ENCODE measurements at regions not wholly inside any gene's neighbourhood (a gene's known extent, or its start where the extent isn't known, plus 50 kb on each side); places are given as distances from the start of the nearest gene placed in this dataset.

DNA sequence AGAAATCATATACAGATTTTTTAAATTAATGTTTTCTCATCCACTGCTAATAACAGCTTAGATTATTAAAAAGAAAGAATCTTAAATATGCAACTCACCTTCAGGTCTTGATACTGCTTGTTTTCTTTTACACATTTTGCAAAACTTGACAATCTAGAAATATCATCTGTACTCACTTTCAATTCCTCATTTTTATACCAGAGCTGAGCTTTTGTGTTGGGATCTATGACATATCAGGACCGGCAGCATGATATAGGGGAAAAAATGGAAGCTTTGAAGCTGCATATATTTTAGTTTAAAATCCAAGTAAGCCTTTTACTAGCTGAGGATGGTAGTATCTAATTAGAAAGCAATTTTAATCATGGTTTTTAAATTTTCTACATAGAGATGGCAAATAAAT is 75.7 kb upstream of the SMARCA2 start:
- Histone ChIP-seq H3K4me3 (ENCODE audit: low read depth in 1 of 2, low read length in 2 of 2) (no peak overlapping the region), H3K9ac (ENCODE audit: low read length) (no peak overlapping the region), H3K27me3 (ENCODE audit: control insufficient read depth in 1 of 2, insufficient read depth in 2 of 2, low read length in 2 of 2) (no peaks in the 10 kb centered on the region), H3K9me3 (ENCODE audit: low read length) (no peaks in the 10 kb centered on the region), H3K36me3 (ENCODE audit: insufficient read depth, low read length) (no peaks in the 10 kb centered on the region), H3K27ac (ENCODE audit: low read depth, low read length) (no peak overlapping the region), H3K4me1 (ENCODE audit: insufficient read depth, low read length) (no peaks in the 10 kb centered on the region)

DNA sequence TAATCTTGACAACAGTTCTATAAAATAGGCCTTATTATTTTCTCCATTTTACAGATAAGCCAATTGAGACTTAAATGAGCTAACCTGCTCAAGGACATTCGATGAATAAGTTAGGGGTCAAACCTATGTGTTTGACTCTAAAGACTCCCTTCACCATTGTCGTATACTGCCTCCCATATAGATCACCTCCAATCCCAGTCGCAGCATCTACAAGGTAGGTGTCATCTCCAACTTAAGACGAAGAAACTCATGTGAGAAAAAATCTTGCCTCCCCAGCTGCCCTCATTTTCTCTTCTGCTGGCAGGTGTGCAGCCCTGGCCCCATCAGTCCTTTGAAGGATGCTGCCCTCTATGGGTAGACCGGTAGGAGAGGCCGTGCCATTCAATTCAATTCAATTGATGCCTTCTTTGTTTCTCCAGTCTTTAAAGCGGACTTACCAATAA is 75.2 kb upstream of the SMARCA2 start:
- no peaks in the 10 kb centered on the region for H3K9me3 ChIP-seq (ENCODE audit: low read length)
- no peak overlapping the region for H3K27ac ChIP-seq (ENCODE audit: low read depth, low read length)
- H3K4me3 ChIP-seq (ENCODE audit: low read depth in 1 of 2, low read length in 2 of 2) = no peak overlapping the region
- H3K4me1 ChIP-seq (ENCODE audit: insufficient read depth, low read length) = no peaks in the 10 kb centered on the region
- no peak overlapping the region for H3K9ac ChIP-seq (ENCODE audit: low read length)
- no peaks in the 10 kb centered on the region for H3K36me3 ChIP-seq (ENCODE audit: insufficient read depth, low read length)
- no peaks in the 10 kb centered on the region for H3K27me3 ChIP-seq (ENCODE audit: control insufficient read depth in 1 of 2, insufficient read depth in 2 of 2, low read length in 2 of 2)

DNA sequence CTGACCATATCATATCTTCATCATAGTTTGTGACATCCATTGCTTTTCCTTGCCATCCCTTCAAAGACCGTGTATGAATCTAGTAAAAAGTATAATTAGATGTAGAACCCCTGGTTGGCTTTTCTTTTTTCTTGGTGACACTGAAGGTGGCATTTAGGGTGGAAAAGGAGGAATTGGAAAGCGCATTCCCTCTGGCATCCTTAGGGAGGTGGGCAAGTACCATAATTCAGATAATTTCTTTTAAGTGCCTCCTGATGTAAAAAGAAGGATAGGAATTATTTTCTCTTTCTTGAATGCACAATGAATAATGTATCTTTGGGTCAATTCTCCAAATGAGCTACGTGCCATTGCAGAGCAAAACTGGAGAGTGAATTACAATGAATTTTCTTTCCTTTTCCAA is 73.2 kb upstream of the SMARCA2 start:
- no peaks in the 10 kb centered on the region for H3K36me3 ChIP-seq (ENCODE audit: insufficient read depth, low read length)
- H3K9me3 ChIP-seq (ENCODE audit: low read length) = no peaks in the 10 kb centered on the region
- H3K27me3 ChIP-seq (ENCODE audit: control insufficient read depth in 1 of 2, insufficient read depth in 2 of 2, low read length in 2 of 2) = no peaks in the 10 kb centered on the region
- no peak overlapping the region for H3K27ac ChIP-seq (ENCODE audit: low read depth, low read length)
- H3K4me1 ChIP-seq (ENCODE audit: insufficient read depth, low read length) = no peaks in the 10 kb centered on the region
- H3K4me3 ChIP-seq (ENCODE audit: low read depth in 1 of 2, low read length in 2 of 2) = no peak overlapping the region
- H3K9ac ChIP-seq (ENCODE audit: low read length) = no peak overlapping the region

DNA sequence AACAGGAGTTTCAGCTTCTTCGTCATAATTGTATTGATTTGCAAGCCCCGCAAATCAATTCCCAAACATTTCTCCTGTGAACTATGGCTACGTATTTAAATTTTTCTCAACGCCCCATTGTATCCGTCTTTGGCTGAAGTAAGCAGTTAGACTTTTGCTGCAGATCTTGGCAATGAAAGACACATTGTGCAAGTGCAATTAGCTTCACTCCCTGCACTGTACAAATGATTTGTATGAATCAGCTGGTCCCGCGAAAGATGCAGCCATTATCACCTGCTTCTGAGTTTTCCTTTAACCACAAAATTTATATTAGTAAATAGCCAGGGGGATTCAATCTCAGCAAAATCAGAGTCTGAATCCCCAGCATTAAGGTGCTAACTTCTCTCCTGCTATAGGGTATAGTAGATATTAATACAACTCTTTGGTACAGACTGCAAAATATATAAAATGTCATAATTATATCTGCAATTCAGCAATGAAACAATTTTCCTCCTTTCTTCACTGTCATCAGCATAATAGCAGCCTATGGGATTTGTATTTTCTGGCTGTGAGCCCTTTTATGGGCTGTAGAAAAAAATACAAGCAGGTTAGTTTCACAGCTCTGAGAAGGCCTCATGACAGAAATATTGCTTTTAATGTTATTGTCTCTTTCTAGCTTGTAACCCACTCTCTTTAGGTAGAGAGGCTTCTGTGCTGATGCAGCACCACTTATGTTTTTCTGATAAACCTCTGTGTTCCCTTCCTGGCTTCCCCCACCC is 68.4 kb upstream of the SMARCA2 start:
- H3K4me3 ChIP-seq (ENCODE audit: low read depth in 1 of 2, low read length in 2 of 2) = no peak overlapping the region
- H3K9ac ChIP-seq (ENCODE audit: low read length) = no peak overlapping the region
- H3K27ac ChIP-seq (ENCODE audit: low read depth, low read length) = no peak overlapping the region
- H3K36me3 ChIP-seq (ENCODE audit: insufficient read depth, low read length) = no peaks in the 10 kb centered on the region
- no peaks in the 10 kb centered on the region for H3K27me3 ChIP-seq (ENCODE audit: control insufficient read depth in 1 of 2, insufficient read depth in 2 of 2, low read length in 2 of 2)
- H3K4me1 ChIP-seq (ENCODE audit: insufficient read depth, low read length) = no peaks in the 10 kb centered on the region
- H3K9me3 ChIP-seq (ENCODE audit: low read length) = no peaks in the 10 kb centered on the region

DNA sequence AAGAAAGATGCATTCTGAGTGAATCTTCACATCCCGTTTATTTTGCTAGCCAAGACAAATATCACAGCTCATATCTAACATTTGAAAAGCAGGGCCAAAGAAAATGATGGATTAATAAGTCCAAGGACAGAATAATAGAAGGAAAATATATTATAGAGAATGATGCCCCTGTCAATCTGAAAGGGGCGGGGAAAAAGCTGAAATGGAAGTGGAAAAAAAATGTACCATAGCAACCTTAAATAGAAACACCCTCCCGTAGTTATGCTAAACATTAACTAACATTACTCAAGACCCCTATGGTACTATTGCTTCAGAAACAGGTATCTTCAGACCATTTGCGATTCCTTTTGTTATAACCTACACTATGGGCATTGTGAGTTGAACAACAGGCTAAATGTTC is 67.7 kb upstream of the SMARCA2 start:
- no peaks in the 10 kb centered on the region for H3K36me3 ChIP-seq (ENCODE audit: insufficient read depth, low read length)
- no peak overlapping the region for H3K4me3 ChIP-seq (ENCODE audit: low read depth in 1 of 2, low read length in 2 of 2)
- no peaks in the 10 kb centered on the region for H3K4me1 ChIP-seq (ENCODE audit: insufficient read depth, low read length)
- H3K9me3 ChIP-seq (ENCODE audit: low read length) = no peaks in the 10 kb centered on the region
- H3K27ac ChIP-seq (ENCODE audit: low read depth, low read length) = no peak overlapping the region
- no peaks in the 10 kb centered on the region for H3K27me3 ChIP-seq (ENCODE audit: control insufficient read depth in 1 of 2, insufficient read depth in 2 of 2, low read length in 2 of 2)
- H3K9ac ChIP-seq (ENCODE audit: low read length) = no peak overlapping the region

DNA sequence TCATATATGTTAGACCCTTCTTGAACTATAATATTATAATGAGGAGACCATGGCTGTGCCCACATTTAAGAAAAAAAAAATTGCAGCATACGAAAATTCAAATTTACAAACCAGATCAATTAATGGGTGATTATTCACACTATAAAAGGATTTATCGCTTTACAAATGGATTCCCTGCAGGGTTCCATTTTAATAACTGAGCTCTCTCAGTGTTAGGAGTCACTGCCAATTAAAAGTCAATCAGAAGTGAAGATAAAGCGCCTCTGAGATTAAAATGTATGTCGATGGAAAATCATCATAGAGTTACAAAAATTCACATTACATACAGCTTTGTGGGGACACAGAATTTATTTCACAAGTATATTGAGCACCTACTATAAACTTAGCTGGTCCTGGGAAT is 66.6 kb upstream of the SMARCA2 start:
- no peaks in the 10 kb centered on the region for H3K9me3 ChIP-seq (ENCODE audit: low read length)

DNA sequence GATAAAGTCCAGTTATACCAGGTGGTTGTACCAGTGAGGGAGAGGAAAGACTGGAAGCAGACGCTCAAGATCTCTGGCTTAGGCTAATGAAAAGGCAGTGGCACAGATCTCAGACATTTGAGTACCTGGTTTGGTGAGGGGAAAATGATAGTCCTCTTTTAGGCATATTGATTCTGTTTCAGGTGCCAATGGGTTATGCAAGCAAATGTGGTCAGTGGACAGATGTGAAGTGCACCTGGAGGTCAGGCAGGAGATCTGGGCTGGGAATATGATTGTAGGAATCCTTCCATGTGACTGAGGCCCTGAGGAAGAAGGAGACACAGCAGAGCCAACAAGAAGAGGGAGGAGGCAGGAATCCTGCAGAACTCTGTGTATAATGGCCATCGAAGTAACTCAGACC is 63.7 kb upstream of the SMARCA2 start:
- no peaks in the 10 kb centered on the region for H3K27me3 ChIP-seq (ENCODE audit: control insufficient read depth in 1 of 2, insufficient read depth in 2 of 2, low read length in 2 of 2)
- H3K27ac ChIP-seq (ENCODE audit: low read depth, low read length) = no peak overlapping the region
- H3K9ac ChIP-seq (ENCODE audit: low read length) = no peak overlapping the region
- no peaks in the 10 kb centered on the region for H3K36me3 ChIP-seq (ENCODE audit: insufficient read depth, low read length)
- H3K4me3 ChIP-seq (ENCODE audit: low read depth in 1 of 2, low read length in 2 of 2) = no peak overlapping the region
- no peaks in the 10 kb centered on the region for H3K9me3 ChIP-seq (ENCODE audit: low read length)
- no peaks in the 10 kb centered on the region for H3K4me1 ChIP-seq (ENCODE audit: insufficient read depth, low read length)

More for the DNA sequence above, 66.6 kb upstream of the SMARCA2 start:
- H3K9ac ChIP-seq (ENCODE audit: low read length) = no peak overlapping the region
- H3K27me3 ChIP-seq (ENCODE audit: control insufficient read depth in 1 of 2, insufficient read depth in 2 of 2, low read length in 2 of 2) = no peaks in the 10 kb centered on the region
- no peaks in the 10 kb centered on the region for H3K4me1 ChIP-seq (ENCODE audit: insufficient read depth, low read length)
- no peak overlapping the region for H3K4me3 ChIP-seq (ENCODE audit: low read depth in 1 of 2, low read length in 2 of 2)
- no peak overlapping the region for H3K27ac ChIP-seq (ENCODE audit: low read depth, low read length)
- no peaks in the 10 kb centered on the region for H3K36me3 ChIP-seq (ENCODE audit: insufficient read depth, low read length)

DNA sequence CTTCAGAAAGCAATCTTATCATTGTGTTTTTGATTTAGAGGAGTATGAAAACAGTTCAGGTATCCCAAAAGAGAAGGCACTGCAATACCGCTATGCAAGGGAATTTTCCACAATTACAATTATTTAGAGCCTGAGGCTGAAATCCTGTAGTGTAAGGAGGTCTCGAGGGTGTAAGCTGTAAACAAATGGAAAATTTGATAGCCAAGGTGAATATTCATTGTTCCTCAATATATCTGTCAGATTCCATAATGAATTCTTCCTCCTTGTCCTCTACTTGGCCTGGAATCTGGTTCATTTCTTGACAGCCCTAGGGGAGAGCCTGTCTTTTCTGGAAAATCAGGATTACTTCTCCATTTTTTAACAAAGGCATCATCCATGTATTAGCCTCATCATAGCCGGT is 63.1 kb upstream of the SMARCA2 start:
- Histone ChIP-seq H3K27me3 (ENCODE audit: control insufficient read depth in 1 of 2, insufficient read depth in 2 of 2, low read length in 2 of 2) (no peaks in the 10 kb centered on the region), H3K9ac (ENCODE audit: low read length) (no peak overlapping the region), H3K27ac (ENCODE audit: low read depth, low read length) (no peak overlapping the region), H3K4me3 (ENCODE audit: low read depth in 1 of 2, low read length in 2 of 2) (no peak overlapping the region), H3K36me3 (ENCODE audit: insufficient read depth, low read length) (no peaks in the 10 kb centered on the region), H3K9me3 (ENCODE audit: low read length) (no peaks in the 10 kb centered on the region), H3K4me1 (ENCODE audit: insufficient read depth, low read length) (no peaks in the 10 kb centered on the region)

DNA sequence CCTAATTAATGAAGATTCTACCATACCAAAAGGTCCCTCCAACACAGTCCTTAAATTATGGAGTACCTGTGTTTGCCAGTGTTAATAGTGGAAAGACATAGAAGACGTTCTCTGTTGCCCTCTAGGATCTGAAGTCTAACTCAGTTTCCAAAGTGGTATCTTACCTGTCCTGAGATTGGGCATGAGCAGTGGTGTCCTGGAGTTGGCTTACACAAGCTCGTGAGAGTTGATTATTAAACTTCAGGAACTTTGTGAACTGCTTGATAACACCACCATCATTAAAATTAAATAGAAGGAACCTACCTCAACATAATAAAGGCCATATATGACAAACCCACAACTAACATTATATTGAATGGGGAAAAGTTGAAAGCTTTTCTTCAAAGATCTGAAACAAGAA is 60.9 kb upstream of the SMARCA2 start:
- Histone ChIP-seq H3K9me3 (ENCODE audit: low read length) (no peaks in the 10 kb centered on the region), H3K27me3 (ENCODE audit: control insufficient read depth in 1 of 2, insufficient read depth in 2 of 2, low read length in 2 of 2) (no peaks in the 10 kb centered on the region), H3K27ac (ENCODE audit: low read depth, low read length) (no peak overlapping the region), H3K9ac (ENCODE audit: low read length) (no peak overlapping the region), H3K36me3 (ENCODE audit: insufficient read depth, low read length) (no peaks in the 10 kb centered on the region), H3K4me1 (ENCODE audit: insufficient read depth, low read length) (no peaks in the 10 kb centered on the region), H3K4me3 (ENCODE audit: low read depth in 1 of 2, low read length in 2 of 2) (no peak overlapping the region)

DNA sequence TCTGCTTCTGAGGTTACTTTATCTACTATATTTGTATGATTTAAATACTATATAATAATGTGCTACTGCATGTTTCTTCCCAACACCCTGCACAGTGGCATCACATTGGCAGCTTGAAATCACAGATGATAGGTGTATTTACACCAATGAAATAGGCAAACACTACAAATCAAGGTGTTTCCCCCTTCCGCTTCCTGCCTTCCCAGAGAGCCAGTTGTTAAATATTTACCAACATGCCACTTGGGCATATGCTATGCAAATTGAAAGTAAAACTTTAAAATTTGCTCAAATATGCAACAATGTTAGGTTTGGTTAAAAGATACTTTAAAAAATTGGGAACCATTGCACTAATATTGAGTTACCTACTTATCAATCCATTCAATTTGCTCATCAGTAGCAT is 58.2 kb upstream of the SMARCA2 start:
- Histone ChIP-seq H3K4me1 (ENCODE audit: insufficient read depth, low read length) (no peaks in the 10 kb centered on the region), H3K4me3 (ENCODE audit: low read depth in 1 of 2, low read length in 2 of 2) (no peak overlapping the region), H3K9ac (ENCODE audit: low read length) (no peak overlapping the region)

DNA sequence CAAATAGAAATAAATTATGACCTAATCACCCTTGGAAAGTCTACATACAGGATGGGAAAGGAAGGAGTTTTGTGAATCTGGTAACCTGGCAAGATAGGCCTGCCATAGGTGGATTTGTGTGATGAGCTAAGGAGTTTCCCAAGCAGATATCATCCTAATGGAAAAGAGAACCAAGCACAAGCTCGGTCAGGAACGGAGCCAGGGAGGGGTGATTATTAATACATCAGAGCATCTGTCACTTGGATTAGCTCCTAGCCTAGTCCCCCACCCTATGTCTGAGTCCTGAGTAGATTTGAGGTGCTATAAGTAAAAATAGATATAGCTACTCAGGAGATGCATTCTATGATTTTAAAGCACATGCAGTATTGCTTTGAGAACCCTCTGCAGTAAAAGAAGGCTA is 57.3 kb upstream of the SMARCA2 start:
- no peaks in the 10 kb centered on the region for H3K9me3 ChIP-seq (ENCODE audit: low read length)
- H3K9ac ChIP-seq (ENCODE audit: low read length) = no peak overlapping the region
- no peaks in the 10 kb centered on the region for H3K4me1 ChIP-seq (ENCODE audit: insufficient read depth, low read length)
- H3K27me3 ChIP-seq (ENCODE audit: control insufficient read depth in 1 of 2, insufficient read depth in 2 of 2, low read length in 2 of 2) = no peaks in the 10 kb centered on the region
- no peak overlapping the region for H3K27ac ChIP-seq (ENCODE audit: low read depth, low read length)
- no peak overlapping the region for H3K4me3 ChIP-seq (ENCODE audit: low read depth in 1 of 2, low read length in 2 of 2)
- H3K36me3 ChIP-seq (ENCODE audit: insufficient read depth, low read length) = no peaks in the 10 kb centered on the region

More for the DNA sequence above, 58.2 kb upstream of the SMARCA2 start:
- no peaks in the 10 kb centered on the region for H3K36me3 ChIP-seq (ENCODE audit: insufficient read depth, low read length)
- H3K27me3 ChIP-seq (ENCODE audit: control insufficient read depth in 1 of 2, insufficient read depth in 2 of 2, low read length in 2 of 2) = no peaks in the 10 kb centered on the region
- H3K27ac ChIP-seq (ENCODE audit: low read depth, low read length) = no peak overlapping the region
- no peaks in the 10 kb centered on the region for H3K9me3 ChIP-seq (ENCODE audit: low read length)

DNA sequence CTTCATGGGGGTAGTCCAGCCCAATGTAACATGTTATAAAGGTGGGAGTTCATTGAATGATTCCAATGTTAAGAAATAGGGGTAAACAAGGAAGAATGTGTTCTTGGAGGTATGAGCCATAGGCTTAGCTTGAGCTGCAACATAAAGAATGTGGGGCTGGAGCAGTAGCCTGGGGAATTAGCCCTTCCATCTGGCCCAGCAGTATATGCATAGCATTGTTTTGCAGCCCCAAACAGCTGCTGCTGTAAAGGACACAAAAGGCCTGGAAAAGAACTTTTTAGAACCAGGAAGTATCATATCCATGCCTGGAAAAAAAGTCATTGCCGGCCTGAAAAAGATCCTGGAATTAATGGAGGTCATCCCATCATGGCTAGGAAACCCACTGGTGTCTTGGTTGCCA is 55.8 kb upstream of the SMARCA2 start:
- no peaks in the 10 kb centered on the region for H3K27me3 ChIP-seq (ENCODE audit: control insufficient read depth in 1 of 2, insufficient read depth in 2 of 2, low read length in 2 of 2)
- no peak overlapping the region for H3K9ac ChIP-seq (ENCODE audit: low read length)
- H3K9me3 ChIP-seq (ENCODE audit: low read length) = no peaks in the 10 kb centered on the region
- no peaks in the 10 kb centered on the region for H3K36me3 ChIP-seq (ENCODE audit: insufficient read depth, low read length)
- no peak overlapping the region for H3K27ac ChIP-seq (ENCODE audit: low read depth, low read length)
- no peaks in the 10 kb centered on the region for H3K4me1 ChIP-seq (ENCODE audit: insufficient read depth, low read length)
- H3K4me3 ChIP-seq (ENCODE audit: low read depth in 1 of 2, low read length in 2 of 2) = no peak overlapping the region

Data from muscle layer of colon (tissue), 2 donors.